Gastrocnemius medialis (tissue), 4 donors: ENCODE measurements at regions not wholly inside any gene's neighbourhood (a gene's known extent, or its start where the extent isn't known, plus 50 kb on each side); places are given as distances from the start of the nearest gene placed in this dataset.

ENCODE experiments used
- CTCF ChIP-seq, 5 experiments: fragments of 450-650 bp in 3 of 5; fragments of 200-600 bp in 2 of 5; sonication (generic) in 2 of 5; IDR thresholded peaks in 4 of 5; conservative IDR thresholded peaks in 1 of 5; 1 replicate in 4 of 5; 2 replicates in 1 of 5; pipeline ENCODE4 v1.5.1; 2016 to 2019; ENCODE audit warnings: antibody characterized with exemption in 5 of 5, mild to moderate bottlenecking in 3 of 5, moderate library complexity in 3 of 5
- POLR2A ChIP-seq, 2 donors: fragments of 450-650 bp; IDR thresholded peaks; one replicate each; pipeline ENCODE4 v1.6.1; 2017; ENCODE audit warnings: antibody characterized with exemption in 2 of 2, mild to moderate bottlenecking in 2 of 2, moderate library complexity in 2 of 2

- no peak for TF ChIP-seq CTCF (IDR thresholded peaks at IDR 0.05 in 4 of 5, conservative IDR thresholded peaks at IDR 0.05 in 1 of 5)
- TF ChIP-seq POLR2A (IDR thresholded peaks at IDR 0.05), result no peak
Measured at GRCh38 chr1:116836099-116836498, 73.6 kb upstream of the PTGFRN start.
